ENCODE measurements at regions not wholly inside any gene's neighbourhood (a gene's known extent, or its start where the extent isn't known, plus 50 kb on each side); places are given as distances from the start of the nearest gene placed in this dataset.

DNA sequence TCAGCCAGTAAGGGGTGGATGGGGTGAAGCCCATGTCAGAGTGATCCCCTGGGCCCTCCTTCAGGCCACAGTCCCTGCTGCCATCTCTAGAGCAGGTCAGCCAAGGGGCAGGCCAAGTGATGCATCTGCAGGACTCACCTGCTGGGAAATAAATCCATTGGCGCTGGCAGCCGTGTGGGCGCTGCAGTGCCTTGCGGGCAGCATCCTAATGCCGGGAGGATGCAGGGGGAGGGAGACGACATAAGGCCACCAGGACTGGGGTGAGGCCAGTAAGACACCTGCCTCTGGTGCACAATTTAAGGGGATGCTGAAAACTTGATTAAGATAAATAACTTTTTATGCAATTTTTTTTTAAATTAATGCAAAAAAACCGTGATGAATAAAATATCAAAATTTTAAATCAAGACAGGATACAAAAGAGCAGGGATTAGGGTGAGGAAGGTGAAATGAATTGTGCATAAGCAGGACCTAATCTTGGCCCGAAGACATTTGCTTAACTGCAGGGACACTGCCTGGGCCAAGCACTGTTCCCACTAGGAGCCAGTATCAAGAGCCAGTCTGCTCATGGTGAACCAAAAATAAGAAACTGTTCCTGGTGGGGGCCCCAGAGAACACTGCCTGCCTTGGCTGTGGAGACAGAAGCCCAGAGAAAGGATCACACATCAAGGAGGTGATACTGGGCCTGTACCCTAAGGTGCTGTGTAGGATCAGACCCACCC, 67.5 kb upstream of the CPLX2 start:
- no peak overlapping the region for H3K4me3 ChIP-seq (ENCODE audit: low read depth, low read length)
- TF ChIP-seq, protein P1, sequence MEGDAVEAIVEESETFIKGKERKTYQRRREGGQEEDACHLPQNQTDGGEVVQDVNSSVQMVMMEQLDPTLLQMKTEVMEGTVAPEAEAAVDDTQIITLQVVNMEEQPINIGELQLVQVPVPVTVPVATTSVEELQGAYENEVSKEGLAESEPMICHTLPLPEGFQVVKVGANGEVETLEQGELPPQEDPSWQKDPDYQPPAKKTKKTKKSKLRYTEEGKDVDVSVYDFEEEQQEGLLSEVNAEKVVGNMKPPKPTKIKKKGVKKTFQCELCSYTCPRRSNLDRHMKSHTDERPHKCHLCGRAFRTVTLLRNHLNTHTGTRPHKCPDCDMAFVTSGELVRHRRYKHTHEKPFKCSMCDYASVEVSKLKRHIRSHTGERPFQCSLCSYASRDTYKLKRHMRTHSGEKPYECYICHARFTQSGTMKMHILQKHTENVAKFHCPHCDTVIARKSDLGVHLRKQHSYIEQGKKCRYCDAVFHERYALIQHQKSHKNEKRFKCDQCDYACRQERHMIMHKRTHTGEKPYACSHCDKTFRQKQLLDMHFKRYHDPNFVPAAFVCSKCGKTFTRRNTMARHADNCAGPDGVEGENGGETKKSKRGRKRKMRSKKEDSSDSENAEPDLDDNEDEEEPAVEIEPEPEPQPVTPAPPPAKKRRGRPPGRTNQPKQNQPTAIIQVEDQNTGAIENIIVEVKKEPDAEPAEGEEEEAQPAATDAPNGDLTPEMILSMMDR (conservative IDR thresholded peaks at IDR 0.05; ENCODE audit: low read depth, low read length), result no peak
- DNase-seq (ENCODE audit: low read depth), result no peak

DNA sequence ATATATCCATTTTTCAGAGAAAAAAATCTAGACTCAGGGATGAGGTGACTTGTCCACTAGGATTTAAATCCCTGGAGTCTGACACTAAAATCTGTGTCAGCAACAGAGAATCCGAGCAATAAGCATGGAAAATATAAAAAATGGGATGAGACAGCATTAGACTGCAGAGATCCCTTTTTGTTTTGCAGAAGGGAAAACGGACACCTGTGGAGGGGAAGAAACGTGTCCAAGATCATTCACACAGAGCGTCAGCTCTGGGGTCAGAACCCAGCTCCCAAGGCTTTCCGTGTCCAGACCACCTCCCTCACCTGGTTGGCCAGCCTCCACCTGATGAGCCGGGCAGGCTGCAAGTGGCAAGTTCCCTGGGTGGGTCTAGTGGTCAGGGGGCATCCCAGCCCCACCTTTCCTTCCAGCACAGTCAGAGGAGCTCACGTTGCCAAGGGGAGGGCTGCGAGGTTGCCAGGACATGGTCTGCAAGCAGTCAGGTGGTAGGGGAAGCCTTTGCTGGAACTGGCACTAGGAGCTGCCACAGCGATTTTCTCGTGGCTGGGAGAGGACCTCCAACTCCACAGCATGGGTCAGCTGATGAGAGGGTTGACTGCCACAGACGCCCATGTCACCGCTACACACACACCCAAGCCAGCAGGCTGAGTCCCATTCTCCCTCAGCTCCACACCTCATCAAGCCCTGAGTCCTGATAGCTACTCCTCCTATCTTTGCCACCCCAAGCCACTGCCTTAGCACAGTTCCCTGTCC, 65.9 kb upstream of the CPLX2 start:
- TF ChIP-seq, protein P1 (conservative IDR thresholded peaks at IDR 0.05; ENCODE audit: low read depth, low read length), result no peak
- DNase-seq (ENCODE audit: low read depth), result no peak
- no peak overlapping the region for H3K4me3 ChIP-seq (ENCODE audit: low read depth, low read length)

- TF ChIP-seq, protein P1 (conservative IDR thresholded peaks at IDR 0.05; ENCODE audit: low read depth, low read length), result no peak
- H3K4me3 ChIP-seq (ENCODE audit: low read depth, low read length), result no peak overlapping the region
- DNase-seq (ENCODE audit: low read depth), result no peak
Measured at GRCh38 chr5:175808711-175809110, 62.7 kb upstream of the CPLX2 start.

GRCh38 chr5:175809531-175810121, 61.8 kb upstream of the CPLX2 start:
- H3K4me3 ChIP-seq (ENCODE audit: low read depth, low read length), result no peak overlapping the region
- TF ChIP-seq, protein P1 (conservative IDR thresholded peaks at IDR 0.05; ENCODE audit: low read depth, low read length), result no peak
- DNase-seq (ENCODE audit: low read depth), result no peak

GRCh38 chr5:175810457-175810856, 60.9 kb upstream of the CPLX2 start:
- no peak overlapping the region for H3K4me3 ChIP-seq (ENCODE audit: low read depth, low read length)
- TF ChIP-seq, protein P1 (conservative IDR thresholded peaks at IDR 0.05; ENCODE audit: low read depth, low read length), result no peak
- no peak for DNase-seq (ENCODE audit: low read depth)

DNA sequence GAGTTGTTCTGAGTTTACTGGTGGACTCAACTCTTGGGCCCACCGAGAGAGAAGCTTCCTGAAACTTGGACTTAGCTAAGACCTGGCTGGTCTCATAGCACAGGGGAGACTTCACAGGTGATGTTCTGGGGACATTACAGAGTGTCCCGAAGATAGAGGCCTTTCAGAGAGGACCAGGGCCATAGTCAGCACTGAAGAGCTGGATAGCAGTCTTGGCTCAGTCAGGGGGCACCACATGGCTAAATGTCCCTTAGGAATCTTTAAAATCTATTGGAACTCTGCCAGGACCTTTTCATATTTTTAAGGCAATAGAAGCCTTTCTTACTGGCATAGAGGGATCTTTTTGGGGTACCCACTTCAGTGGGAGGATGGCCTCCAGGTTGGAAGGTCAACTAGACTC, 59.8 kb upstream of the CPLX2 start:
- no peak overlapping the region for H3K4me3 ChIP-seq (ENCODE audit: low read depth, low read length)
- DNase-seq (ENCODE audit: low read depth), result no peak
- TF ChIP-seq, protein P1 (conservative IDR thresholded peaks at IDR 0.05; ENCODE audit: low read depth, low read length), result no peak
